Endothelial cell of umbilical vein (primary cell): ENCODE measurements at regions not wholly inside any gene's neighbourhood (a gene's known extent, or its start where the extent isn't known, plus 50 kb on each side); places are given as distances from the start of the nearest gene placed in this dataset.

Source experiments
- BruUV-seq: library from RNA; stranded (reverse); fragments of 400-500 nt; replicated peaks from 2 replicates; lab custom pipeline; 2021; lab: Mats Ljungman, UMichigan
- CTCF ChIA-PET: fragments of 300-600, 350-600 bp; sonication (Branson Sonifier 250); formaldehyde crosslinking; loops from one replicate; lab custom pipeline; 2021; ENCODE audit warnings: antibody characterized with exemption, inconsistent platforms; lab: Charles Lee
- POLR2A ChIA-PET: fragments of 300-600, 350-600 bp; sonication (Branson Sonifier 250); formaldehyde crosslinking; loops from one replicate; lab custom pipeline; 2021; ENCODE audit warnings: antibody characterized with exemption, inconsistent platforms; lab: Charles Lee
- DNase-seq: peaks from one replicate; pipeline ENCODE4 v3.0.0-alpha.2; 2011; ENCODE audit warnings: low read depth, low spot score
- FAIRE-seq: peaks from 2 replicates; lab custom pipeline; 2011; peaks lifted over from hg19 to GRCh38; lab: Jason Lieb, UNC
- H2AFZ ChIP-seq: 2 replicates; pipeline ENCODE4 v1.6.0; 2012; ENCODE audit warnings: low read depth, low read length, control low read depth, inconsistent platforms
- H3K27ac ChIP-seq: 2 replicates; pipeline ENCODE4 v1.5.1; 2011; ENCODE audit warnings: low read depth, mild to moderate bottlenecking, control low read depth, low read length, moderate library complexity; ENCODE audit not compliant: insufficient read depth
- H3K27me3 ChIP-seq, 2 experiments: 2 replicates each; pipeline versions ENCODE4 v1.6.0 to v1.6.1; 2011; ENCODE audit warnings: low read length in 2 of 2, mixed read lengths in 1 of 2; ENCODE audit not compliant: control insufficient read depth in 2 of 2, insufficient read depth in 2 of 2
- H3K36me3 ChIP-seq, 2 experiments: 2 replicates in 1 of 2; 3 replicates in 1 of 2; pipeline ENCODE4 v1.5.1; 2011; ENCODE audit warnings: low read length in 2 of 2, mild to moderate bottlenecking in 1 of 2, moderate library complexity in 1 of 2; ENCODE audit not compliant: control insufficient read depth in 2 of 2, insufficient read depth in 2 of 2; ENCODE audit errors: extremely low read depth in 1 of 2
- H3K4me1 ChIP-seq: 3 replicates; pipeline ENCODE4 v1.5.1; 2011; ENCODE audit warnings: mild to moderate bottlenecking, low read length; ENCODE audit not compliant: control insufficient read depth, insufficient read depth; ENCODE audit errors: extremely low read depth
- H3K4me2 ChIP-seq: 2 replicates; pipeline ENCODE4 v1.6.1; 2011; ENCODE audit warnings: low read length, control low read depth, mixed read lengths; ENCODE audit not compliant: insufficient read depth
- H3K4me3 ChIP-seq, 3 experiments: fragments of 200-600 bp in 1 of 3; sonication (generic), shearing (Covaris generic) in 1 of 3; replicated peaks in 1 of 3; 2 replicates each; pipeline ENCODE4 v1.5.1; 2011 to 2016; ENCODE audit warnings: control low read depth in 3 of 3, low read length in 3 of 3, mild to moderate bottlenecking in 2 of 3, inconsistent platforms in 1 of 3, low read depth in 1 of 3, moderate library complexity in 1 of 3; ENCODE audit not compliant: insufficient read depth in 1 of 3
- H3K79me2 ChIP-seq: 2 replicates; pipeline ENCODE4 v1.6.0; 2012; ENCODE audit warnings: low read length, inconsistent platforms; ENCODE audit not compliant: control insufficient read depth, insufficient read depth
- H3K9ac ChIP-seq: replicated peaks from 2 replicates; pipeline ENCODE3; 2011; ENCODE audit warnings: low read length, control low read depth; ENCODE audit not compliant: insufficient read depth; ENCODE audit errors: extremely low read depth
- H3K9me1 ChIP-seq: replicated peaks from 3 replicates; pipeline ENCODE4 v1.6.0; 2011; ENCODE audit warnings: mild to moderate bottlenecking, low read length; ENCODE audit not compliant: control insufficient read depth, insufficient read depth; ENCODE audit errors: extremely low read depth
- H3K9me3 ChIP-seq: replicated peaks from 2 replicates; pipeline ENCODE4 v1.5.1; 2012; ENCODE audit warnings: low read length, inconsistent platforms; ENCODE audit not compliant: control insufficient read depth, insufficient read depth
- H4K20me1 ChIP-seq: replicated peaks from 2 replicates; pipeline ENCODE3; 2011; ENCODE audit warnings: mild to moderate bottlenecking, low read length; ENCODE audit not compliant: control insufficient read depth, insufficient read depth; ENCODE audit errors: extremely low read depth
- CTCF ChIP-seq, 2 donors: IDR thresholded peaks; 1 replicate in 1 of 2; 2 replicates in 1 of 2; pipeline ENCODE4 v1.5.1; 2011; ENCODE audit warnings: low read length in 2 of 2, mild to moderate bottlenecking in 2 of 2, moderate library complexity in 2 of 2, control low read depth in 1 of 2, inconsistent platforms in 1 of 2, low read depth in 1 of 2; ENCODE audit not compliant: insufficient read depth in 1 of 2; ENCODE audit errors: extremely low read depth in 1 of 2
- EZH2 ChIP-seq: IDR thresholded peaks from 2 replicates; pipeline ENCODE4 v1.6.1; 2012; ENCODE audit warnings: borderline replicate concordance, low read depth, mild to moderate bottlenecking, moderate library complexity, low read length, inconsistent platforms; ENCODE audit not compliant: severe bottlenecking
- FOS ChIP-seq: IDR thresholded peaks from 2 replicates; pipeline ENCODE4 v1.6.1; 2011; ENCODE audit warnings: mild to moderate bottlenecking, low read length, moderate library complexity, borderline replicate concordance; ENCODE audit not compliant: insufficient read depth
- GATA2 ChIP-seq: IDR thresholded peaks from 2 replicates; pipeline ENCODE4 v1.7.0; 2011; ENCODE audit warnings: low read depth, mild to moderate bottlenecking, moderate library complexity, mixed read lengths, low read length; ENCODE audit not compliant: insufficient read length, insufficient read depth
- JUN ChIP-seq: IDR thresholded peaks from 2 replicates; pipeline ENCODE4 v1.6.1; 2011; ENCODE audit warnings: borderline replicate concordance, low read depth; ENCODE audit not compliant: insufficient read length, insufficient read depth
- MYC ChIP-seq: IDR thresholded peaks from one replicate; pipeline ENCODE4 v1.6.1; 2011; ENCODE audit warnings: mild to moderate bottlenecking, low read depth, low read length
- POLR2A ChIP-seq: IDR thresholded peaks from 2 replicates; pipeline ENCODE4 v1.6.1; 2012; ENCODE audit warnings: low read depth, mild to moderate bottlenecking, control low read depth, low read length
- POLR2AphosphoS5 ChIP-seq: IDR thresholded peaks from 2 replicates; pipeline ENCODE4 v1.6.1; 2012; ENCODE audit warnings: low read depth, mild to moderate bottlenecking, control low read depth, low read length, moderate library complexity; ENCODE audit not compliant: insufficient read depth
- dilution Hi-C: fragments of 300-500 bp; cut with MboI; formaldehyde crosslinking; loops from one replicate; pipeline ENCODE4 v1.15.0; 2019; ENCODE audit warnings: low sequenced_read_pairs; ENCODE audit not compliant: extremely low pct_ligation_motif_present
- intact Hi-C: fragments of 100-400 bp; cut with micrococcal nuclease; formaldehyde crosslinking; loops from one replicate; pipeline ENCODE4 v1.10.0; 2022
- TF ChIP-seq, protein P1 (sequence below): IDR thresholded peaks from 2 replicates; pipeline ENCODE4 v1.6.1; 2011; ENCODE audit not compliant: insufficient read depth, insufficient read length

- no peaks in the 10 kb centered on the region for H3K36me3 ChIP-seq
- no peaks in the 10 kb centered on the region for H3K9me3 ChIP-seq
- no peak overlapping the region for H3K4me2 ChIP-seq
- TF ChIP-seq POLR2A = no peak
- TF ChIP-seq EZH2 = no peak
- no peak for TF ChIP-seq FOS
- TF ChIP-seq POLR2AphosphoS5 = no peak
- TF ChIP-seq JUN = no peak
- TF ChIP-seq CTCF (IDR thresholded peaks at IDR 0.05; ENCODE audit: extremely low read depth in 1 of 2, insufficient read depth in 1 of 2, low read depth in 1 of 2, low read length in 2 of 2) = no peak
- TF ChIP-seq, protein P1, sequence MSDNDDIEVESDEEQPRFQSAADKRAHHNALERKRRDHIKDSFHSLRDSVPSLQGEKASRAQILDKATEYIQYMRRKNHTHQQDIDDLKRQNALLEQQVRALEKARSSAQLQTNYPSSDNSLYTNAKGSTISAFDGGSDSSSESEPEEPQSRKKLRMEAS = no peak
- TF ChIP-seq MYC = no peak
- no peak for TF ChIP-seq GATA2
- no peaks in the 10 kb centered on the region for H3K27me3 ChIP-seq
- no peak for DNase-seq
- CTCF ChIA-PET = no interaction called here
- BruUV-seq = no TSS peak
- no peaks in the 10 kb centered on the region for H4K20me1 ChIP-seq
- H3K9ac ChIP-seq = no peak overlapping the region
- dilution Hi-C loops = no loop called here
- POLR2A ChIA-PET = no interaction called here
- H3K4me1 ChIP-seq = no peaks in the 10 kb centered on the region
- no peak for FAIRE-seq
- no peak overlapping the region for H2AFZ ChIP-seq
- H3K27ac ChIP-seq = no peak overlapping the region
- H3K9me1 ChIP-seq = no peaks in the 10 kb centered on the region
- intact Hi-C loops = no loop called here
- no peaks in the 10 kb centered on the region for H3K79me2 ChIP-seq
- H3K4me3 ChIP-seq = no peak overlapping the region
These were observed 536.8 kb downstream of the XIRP2 start for GRCh38 chr2:167424803-167425755.
